Panc1 (cell line): ENCODE measurements at regions not wholly inside any gene's neighbourhood (a gene's known extent, or its start where the extent isn't known, plus 50 kb on each side); places are given as distances from the start of the nearest gene placed in this dataset.

Experiments
- ATAC-seq: fragments of 200-7000 bp; cut with Tn5 transposase; 2 replicates; pipeline ENCODE4 v1.9.1; 2020; ENCODE audit warnings: mild to moderate bottlenecking, moderate library complexity
- BruUV-seq: library from RNA; stranded (reverse); fragments of 400-500 nt; replicated peaks from 2 replicates; lab custom pipeline; 2021; lab: Mats Ljungman, UMichigan
- CTCF ChIA-PET: fragments of 300-600 bp; sonication (Branson Sonifier 250); formaldehyde crosslinking; loops from one replicate; lab custom pipeline; 2022; ENCODE audit warnings: antibody characterized with exemption; lab: Charles Lee
- POLR2A ChIA-PET: fragments of 300-600 bp; sonication (Branson Sonifier 250); formaldehyde crosslinking; loops from one replicate; lab custom pipeline; 2022; ENCODE audit warnings: antibody characterized with exemption; lab: Charles Lee
- DNase-seq: peaks from one replicate; pipeline ENCODE4 v3.0.0-alpha.2; 2010; ENCODE audit warnings: low read depth, low spot score
- H3K27ac ChIP-seq: 2 replicates; pipeline ENCODE4 v1.5.1; 2011; ENCODE audit warnings: mild to moderate bottlenecking, low read length, inconsistent platforms
- H3K27me3 ChIP-seq: fragments of 200-500 bp; sonication (Bioruptor generic); 2 replicates; pipeline ENCODE4 v1.6.0; 2014; ENCODE audit warnings: low read length, inconsistent platforms; ENCODE audit not compliant: control insufficient read depth, insufficient read depth
- H3K36me3 ChIP-seq: fragments of 200-500 bp; sonication (Bioruptor generic); 2 replicates; pipeline ENCODE4 v1.5.1; 2014; ENCODE audit warnings: inconsistent platforms, mild to moderate bottlenecking, low read length, moderate library complexity; ENCODE audit not compliant: control insufficient read depth, insufficient read depth
- H3K4me1 ChIP-seq: 2 replicates; pipeline ENCODE4 v1.5.1; 2011; ENCODE audit warnings: inconsistent platforms, mild to moderate bottlenecking, low read length, moderate library complexity; ENCODE audit not compliant: control insufficient read depth, insufficient read depth
- H3K4me3 ChIP-seq, 2 experiments: 2 replicates each; pipeline ENCODE4 v1.5.1; 2011 to 2012; ENCODE audit warnings: low read depth in 2 of 2, low read length in 2 of 2, mild to moderate bottlenecking in 2 of 2, inconsistent platforms in 1 of 2, moderate library complexity in 1 of 2
- H3K9me3 ChIP-seq: fragments of 200-500 bp; sonication (Bioruptor generic); 2 replicates; pipeline ENCODE4 v1.5.1; 2014; ENCODE audit warnings: low read depth, mild to moderate bottlenecking, inconsistent platforms, low read length, moderate library complexity; ENCODE audit not compliant: control insufficient read depth, insufficient read depth
- CTCF ChIP-seq: fragments of 450-650 bp; IDR thresholded peaks from 2 replicates; pipeline ENCODE4 v1.5.1; 2017; ENCODE audit warnings: mild to moderate bottlenecking
- POLR2AphosphoS5 ChIP-seq: IDR thresholded peaks from 2 replicates; pipeline ENCODE4 v1.6.1; 2012; ENCODE audit warnings: mild to moderate bottlenecking, low read depth, low read length, moderate library complexity
- REST ChIP-seq, 2 experiments: IDR thresholded peaks; 2 replicates each; pipeline ENCODE4 v1.6.1; 2011 to 2012; ENCODE audit warnings: low read depth in 2 of 2, control low read depth in 1 of 2, low read length in 1 of 2, mild to moderate bottlenecking in 1 of 2, moderate library complexity in 1 of 2; ENCODE audit not compliant: insufficient read depth in 1 of 2
- SIN3A ChIP-seq: IDR thresholded peaks from 2 replicates; pipeline ENCODE4 v1.6.1; 2012; ENCODE audit warnings: low read depth, mild to moderate bottlenecking, low read length, moderate library complexity, borderline replicate concordance; ENCODE audit not compliant: insufficient read depth
- TCF7L2 ChIP-seq: IDR thresholded peaks from 2 replicates; pipeline ENCODE4 v1.6.1; 2011; ENCODE audit warnings: mild to moderate bottlenecking, low read depth, low read length, inconsistent platforms
- in situ Hi-C: cut with HindIII; loops from 2 replicates; pipeline ENCODE4 v1.10.0; 2016; ENCODE audit warnings: low sequenced_read_pairs, low pct_unique_long_range_greater_than_20kb
- intact Hi-C: fragments of 100-400 bp; cut with micrococcal nuclease; formaldehyde crosslinking; loops from one replicate; pipeline ENCODE4 v1.10.0; 2022; ENCODE audit not compliant: unreplicated experiment

- ChIA-PET POLR2A (no interaction called here), CTCF (no interaction called here)
- Histone ChIP-seq H3K27ac (no peak overlapping the region), H3K4me1 (no peaks in the 10 kb centered on the region), H3K9me3 (no peaks in the 10 kb centered on the region), H3K27me3 (no peaks in the 10 kb centered on the region), H3K4me3 (no peak overlapping the region), H3K36me3 (no peaks in the 10 kb centered on the region)
- BruUV-seq: no TSS peak
- ATAC-seq (no peak), DNase-seq (no peak)
- in situ Hi-C loops: no loop called here
- intact Hi-C loops: no loop called here
- no peak for TF ChIP-seq TCF7L2
Observed at GRCh38 chr11:104524254-104524653, 360.3 kb upstream of the PDGFD start.

DNA sequence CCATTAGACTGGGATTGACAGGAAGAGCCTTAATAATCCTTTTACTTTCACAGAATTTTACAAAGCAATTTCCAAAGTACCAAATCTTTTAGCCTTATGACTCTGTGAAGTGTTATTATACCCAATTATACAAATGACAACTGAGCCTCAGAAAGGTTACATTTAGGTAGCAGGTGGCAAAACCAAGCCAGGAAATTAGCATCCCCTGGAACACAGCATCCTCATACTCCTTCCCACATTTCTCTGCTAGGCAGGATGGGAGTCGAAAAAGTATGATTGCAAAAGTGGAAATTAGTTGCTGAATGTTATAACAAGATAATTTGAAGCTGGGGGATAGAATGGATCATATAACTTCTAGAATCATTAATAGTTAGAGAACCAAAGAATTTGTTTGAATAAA, 359.7 kb upstream of the PDGFD start:
- DNase-seq (no peak), ATAC-seq (no peak)
- Histone ChIP-seq H3K4me3 (no peak overlapping the region), H3K4me1 (no peaks in the 10 kb centered on the region), H3K27me3 (no peaks in the 10 kb centered on the region), H3K27ac (no peak overlapping the region), H3K36me3 (no peaks in the 10 kb centered on the region), H3K9me3 (no peaks in the 10 kb centered on the region)
- no peak for TF ChIP-seq POLR2AphosphoS5
- TF ChIP-seq TCF7L2: no peak
- TF ChIP-seq REST (IDR thresholded peaks at IDR 0.05; ENCODE audit: insufficient read depth in 1 of 2, low read depth in 2 of 2, low read length in 1 of 2): no peak
- no peak for TF ChIP-seq CTCF
- TF ChIP-seq SIN3A: no peak
- BruUV-seq: no TSS peak
- intact Hi-C loops (no loop called here), in situ Hi-C loops (no loop called here)
- ChIA-PET POLR2A (no interaction called here), CTCF (no interaction called here)

DNA sequence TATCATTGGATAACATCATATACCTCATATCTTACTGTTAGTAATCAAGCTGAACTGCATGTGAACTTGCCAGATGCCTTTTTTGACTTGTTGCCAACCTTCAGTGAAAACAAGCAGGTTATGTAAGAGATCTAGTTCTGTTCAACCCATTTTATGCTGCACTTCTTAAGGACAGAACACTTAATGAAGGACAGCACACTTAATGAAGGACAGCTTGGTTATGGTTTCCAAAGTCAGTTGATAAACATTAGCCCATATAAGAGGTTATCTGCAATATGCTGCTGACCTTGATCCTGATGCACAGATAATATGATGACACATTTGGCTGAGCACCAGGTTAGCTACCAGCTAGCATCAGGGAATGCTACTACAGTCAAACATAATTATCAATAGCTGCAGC, 358.7 kb upstream of the PDGFD start:
- H3K36me3 ChIP-seq: no peaks in the 10 kb centered on the region
- no peak for ATAC-seq
- CTCF ChIA-PET: no interaction called here
- no peak overlapping the region for H3K4me3 ChIP-seq
- no peaks in the 10 kb centered on the region for H3K27me3 ChIP-seq
- POLR2A ChIA-PET: no interaction called here
- in situ Hi-C loops: no loop called here
- no TSS peak for BruUV-seq
- intact Hi-C loops: no loop called here
- no peaks in the 10 kb centered on the region for H3K4me1 ChIP-seq
- H3K27ac ChIP-seq: no peak overlapping the region
- DNase-seq: no peak
- H3K9me3 ChIP-seq: no peaks in the 10 kb centered on the region
- TF ChIP-seq CTCF: no peak
- no peak for TF ChIP-seq SIN3A
- no peak for TF ChIP-seq POLR2AphosphoS5
- TF ChIP-seq REST (IDR thresholded peaks at IDR 0.05; ENCODE audit: insufficient read depth in 1 of 2, low read depth in 2 of 2, low read length in 1 of 2): no peak
- TF ChIP-seq TCF7L2: no peak
